HCT116 (cell line): ENCODE measurements at regions not wholly inside any gene's neighbourhood (a gene's known extent, or its start where the extent isn't known, plus 50 kb on each side); places are given as distances from the start of the nearest gene placed in this dataset.

Experiments
- ATAC-seq: fragments of 200-7000 bp; cut with Tn5 transposase; 2 replicates; pipeline ENCODE4 v1.9.1; 2020; ENCODE audit warnings: mild to moderate bottlenecking, moderate library complexity
- BruUV-seq: library from RNA; stranded (reverse); fragments of 400-500 nt; replicated peaks from 2 replicates; lab custom pipeline; 2021; lab: Mats Ljungman, UMichigan
- CTCF ChIA-PET: fragments of 300-600 bp; sonication (Branson Sonifier 250); formaldehyde crosslinking; loops from one replicate; lab custom pipeline; 2021; ENCODE audit warnings: antibody characterized with exemption; lab: Charles Lee
- POLR2A ChIA-PET: fragments of 300-600, 350-600 bp; sonication (Branson Sonifier 250); formaldehyde crosslinking; loops from one replicate; lab custom pipeline; 2021; ENCODE audit warnings: antibody characterized with exemption; lab: Charles Lee
- RAD21 ChIA-PET, 2 experiments: fragments of 300-600 bp; sonication (Branson Sonifier 250); formaldehyde crosslinking; loops; one replicate each; lab custom pipeline; 2023; ENCODE audit warnings: low total read pairs in 2 of 2; ENCODE audit not compliant: uncharacterized antibody in 2 of 2, unreplicated experiment in 2 of 2, low non-redundant PET in 1 of 2; lab: Charles Lee
- DNase-seq: peaks from one replicate; pipeline ENCODE4 v3.0.0-alpha.2; 2010; ENCODE audit warnings: low read depth, low spot score
- H2AFZ ChIP-seq: fragments of 200-600 bp; shearing (Covaris generic), sonication (generic); 2 replicates; pipeline ENCODE4 v1.6.1; 2017; ENCODE audit warnings: low read depth, mixed run types, mixed read lengths, antibody characterized with exemption, low read length; ENCODE audit not compliant: poor library complexity, severe bottlenecking
- H3K27ac ChIP-seq: 2 replicates; pipeline ENCODE4 v1.5.1; 2012; ENCODE audit warnings: low read depth, low read length
- H3K27me3 ChIP-seq: fragments of 200-600 bp; sonication (generic); 2 replicates; pipeline ENCODE4 v1.6.1; 2016; ENCODE audit warnings: mixed run types, low read length, mixed read lengths; ENCODE audit not compliant: insufficient read depth
- H3K36me3 ChIP-seq, 2 experiments: fragments of 200-500 bp in 1 of 2; fragments of 200-600 bp in 1 of 2; sonication (Bioruptor generic) in 1 of 2; sonication (generic) in 1 of 2; 2 replicates each; pipeline versions ENCODE4 v1.5.1 to v1.6.1; 2014 to 2016; ENCODE audit warnings: low read length in 2 of 2, inconsistent platforms in 1 of 2, mixed read lengths in 1 of 2, mixed run types in 1 of 2; ENCODE audit not compliant: insufficient read depth in 2 of 2, control insufficient read depth in 1 of 2
- H3K4me1 ChIP-seq, 2 experiments: fragments of 200-600 bp in 1 of 2; sonication (generic) in 1 of 2; 2 replicates each; pipeline versions ENCODE4 v1.5.1 to v1.6.1; 2012 to 2017; ENCODE audit warnings: low read length in 2 of 2, inconsistent platforms in 1 of 2, mild to moderate bottlenecking in 1 of 2, mixed read lengths in 1 of 2, mixed run types in 1 of 2, moderate library complexity in 1 of 2; ENCODE audit not compliant: insufficient read depth in 2 of 2, control insufficient read depth in 1 of 2
- H3K4me2 ChIP-seq: fragments of 200-600 bp; sonication (generic); 2 replicates; pipeline ENCODE4 v1.6.1; 2017; ENCODE audit warnings: mixed run types, low read length, mixed read lengths
- H3K4me3 ChIP-seq, 2 experiments: fragments of 200-600 bp in 1 of 2; sonication (generic) in 1 of 2; replicated peaks in 1 of 2; 2 replicates each; pipeline ENCODE4 v1.5.1; 2011 to 2016; ENCODE audit warnings: low read length in 2 of 2, control low read depth in 1 of 2, low read depth in 1 of 2, mild to moderate bottlenecking in 1 of 2, mixed read lengths in 1 of 2, mixed run types in 1 of 2
- H3K79me2 ChIP-seq: fragments of 200-600 bp; sonication (generic); 2 replicates; pipeline ENCODE4 v1.6.1; 2017; ENCODE audit warnings: mild to moderate bottlenecking, mixed run types, low read length, moderate library complexity, mixed read lengths; ENCODE audit not compliant: insufficient read depth
- H3K9ac ChIP-seq: fragments of 200-600 bp; sonication (generic); 2 replicates; pipeline ENCODE4 v1.6.1; 2016; ENCODE audit warnings: low read length, mixed read lengths
- H3K9me2 ChIP-seq: fragments of 200-600 bp; sonication (generic), shearing (Covaris generic); 2 replicates; pipeline ENCODE4 v1.6.1; 2017; ENCODE audit warnings: mixed run types, mild to moderate bottlenecking, moderate library complexity; ENCODE audit not compliant: insufficient read depth
- H3K9me3 ChIP-seq, 2 experiments: fragments of 200-500 bp in 1 of 2; fragments of 200-600 bp in 1 of 2; sonication (Bioruptor generic) in 1 of 2; sonication (generic) in 1 of 2; 2 replicates each; pipeline ENCODE4 v1.6.1; 2014 to 2017; ENCODE audit warnings: low read length in 2 of 2, mixed read lengths in 2 of 2, inconsistent platforms in 1 of 2, low read depth in 1 of 2, mild to moderate bottlenecking in 1 of 2, mixed run types in 1 of 2, moderate library complexity in 1 of 2; ENCODE audit not compliant: control insufficient read depth in 1 of 2, insufficient read depth in 1 of 2
- H4K20me1 ChIP-seq: fragments of 200-600 bp; sonication (generic), shearing (Covaris generic); 2 replicates; pipeline ENCODE4 v1.6.1; 2017; ENCODE audit warnings: mixed run types, mild to moderate bottlenecking, moderate library complexity; ENCODE audit not compliant: insufficient read depth
- CBX3 ChIP-seq: IDR thresholded peaks from 2 replicates; pipeline ENCODE4 v1.6.1; 2012; ENCODE audit warnings: low read depth
- CEBPB ChIP-seq: IDR thresholded peaks from 2 replicates; pipeline ENCODE4 v1.6.1; 2012; ENCODE audit warnings: low read depth
- ELF1 ChIP-seq: IDR thresholded peaks from 2 replicates; pipeline ENCODE4 v1.6.1; 2012; ENCODE audit warnings: low read depth, borderline replicate concordance
- EZH2phosphoT487 ChIP-seq: fragments of 200-600 bp; IDR thresholded peaks from 2 replicates; pipeline ENCODE4 v1.6.1; 2018; ENCODE audit warnings: antibody characterized with exemption, borderline replicate concordance
- FOSL1 ChIP-seq: IDR thresholded peaks from 2 replicates; pipeline ENCODE4 v1.6.1; 2012; ENCODE audit warnings: low read depth
- MAX ChIP-seq: IDR thresholded peaks from 2 replicates; pipeline ENCODE4 v1.6.1; 2012
- RAD21 ChIP-seq: IDR thresholded peaks from 2 replicates; pipeline ENCODE4 v1.6.1; 2012; ENCODE audit warnings: low read depth, mild to moderate bottlenecking
- SIN3A ChIP-seq: IDR thresholded peaks from 2 replicates; pipeline ENCODE4 v1.6.1; 2012; ENCODE audit warnings: low read depth
- SP1 ChIP-seq: IDR thresholded peaks from 2 replicates; pipeline ENCODE4 v1.6.1; 2012; ENCODE audit warnings: low read depth
- intact Hi-C: fragments of 100-400 bp; cut with micrococcal nuclease; formaldehyde crosslinking; loops from 2 replicates; pipeline ENCODE4 v1.10.0; 2022

DNA sequence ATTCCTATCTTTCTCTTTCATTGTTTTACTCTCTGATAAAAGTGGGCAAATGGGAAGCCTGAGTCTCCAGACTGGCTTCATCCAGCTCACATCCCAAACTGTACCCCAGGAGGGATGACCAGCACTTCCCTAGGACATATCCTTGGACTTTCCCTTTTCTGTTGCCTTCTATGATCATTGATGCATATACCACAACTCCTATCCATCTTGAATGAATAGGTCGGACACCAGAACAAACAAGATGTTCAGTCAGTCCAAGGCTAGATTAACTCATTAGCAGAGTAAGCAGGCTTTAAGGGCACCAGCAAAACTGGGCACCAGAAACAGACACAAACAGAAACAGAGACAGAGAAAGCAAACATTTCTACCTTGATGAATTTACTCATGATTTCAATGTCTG lies 159.1 kb upstream of the RGMB start:
- CTCF ChIA-PET: no interaction called here

DNA sequence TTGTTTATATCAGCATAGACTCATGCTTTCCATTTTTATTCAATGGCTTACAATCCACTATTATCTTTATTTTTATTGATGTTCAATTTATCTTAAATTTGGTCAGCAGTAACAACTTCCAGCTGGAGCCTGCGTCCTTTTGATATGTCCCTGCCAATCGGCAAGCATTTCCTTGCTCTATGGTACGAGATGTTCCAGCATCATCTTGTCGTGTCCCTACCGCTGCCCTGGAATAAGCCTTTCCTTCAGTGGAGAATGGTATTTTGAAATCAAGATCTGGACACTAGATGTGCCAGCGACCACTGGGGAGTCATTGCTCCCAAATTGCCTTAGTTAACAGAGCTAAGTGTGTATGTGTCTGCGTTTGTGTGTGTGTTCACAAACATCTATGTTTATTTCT lies 151.6 kb upstream of the RGMB start:
- TF ChIP-seq SP1: no peak
- TF ChIP-seq ELF1: no peak
- H3K9me3 ChIP-seq: no peaks in the 10 kb centered on the region
- H3K4me1 ChIP-seq: no peaks in the 10 kb centered on the region
- no peak overlapping the region for H2AFZ ChIP-seq
- H3K4me3 ChIP-seq: no peak overlapping the region
- no TSS peak for BruUV-seq
- H4K20me1 ChIP-seq: no peaks in the 10 kb centered on the region
- intact Hi-C loops: no loop called here
- H3K27ac ChIP-seq: no peak overlapping the region
- no peaks in the 10 kb centered on the region for H3K36me3 ChIP-seq
- no peak for ATAC-seq
- no peak overlapping the region for H3K9ac ChIP-seq
- ChIA-PET POLR2A (no interaction called here), CTCF (no interaction called here), RAD21 (no interaction called here)
- no peak overlapping the region for H3K4me2 ChIP-seq
- no peaks in the 10 kb centered on the region for H3K79me2 ChIP-seq
- H3K9me2 ChIP-seq: no peaks in the 10 kb centered on the region
- no peaks in the 10 kb centered on the region for H3K27me3 ChIP-seq
- no peak for DNase-seq

More for the DNA sequence above, 159.1 kb upstream of the RGMB start:
- ATAC-seq (no peak), DNase-seq (no peak)
- Histone ChIP-seq H3K4me1 (no peaks in the 10 kb centered on the region), H3K4me2 (no peak overlapping the region), H3K27ac (no peak overlapping the region), H4K20me1 (no peaks in the 10 kb centered on the region)
- intact Hi-C loops: no loop called here
- no TSS peak for BruUV-seq
- TF ChIP-seq EZH2phosphoT487 (no peak), MAX (no peak), SIN3A (no peak), CBX3 (no peak), FOSL1 (no peak), RAD21 (no peak), CEBPB (no peak)
- TF ChIP-seq, all 23 proteins: peak for 0
- peaks cover 4% of the 10 kb centered on the region; the same call in 1 of the 2 replicates for H3K27me3 ChIP-seq
- RAD21 ChIA-PET: no interaction called here
- H3K79me2 ChIP-seq: no peaks in the 10 kb centered on the region
- H3K9me3 ChIP-seq: no peaks in the 10 kb centered on the region
- no peak overlapping the region for H3K9ac ChIP-seq
- H2AFZ ChIP-seq: no peak overlapping the region
- H3K36me3 ChIP-seq: no peaks in the 10 kb centered on the region
- no peaks in the 10 kb centered on the region for H3K9me2 ChIP-seq
- no peak overlapping the region for H3K4me3 ChIP-seq
- POLR2A ChIA-PET: no interaction called here
